Ureter (tissue), 1 donor: ENCODE measurements at regions not wholly inside any gene's neighbourhood (a gene's known extent, or its start where the extent isn't known, plus 50 kb on each side); places are given as distances from the start of the nearest gene placed in this dataset.
"Not testable (repeated sequence)": the region's sequence is repeated elsewhere in the genome, so short reads cannot be mapped to it uniquely, and the experiment has no call there.

ENCODE experiments used
- DNase-seq: peaks from one replicate; pipeline ENCODE4 v3.0.0-alpha.2; 2020; ENCODE audit warnings: low spot score
- donor health status: DM: yes; HTN: yes; CAD: no.

GRCh38 chr16:52386694-52387093 is 160.2 kb downstream of the TOX3 start:
- no peak for DNase-seq

- DNase-seq, result no peak
Observed at GRCh38 chr16:52384378-52384777, 162.6 kb downstream of the TOX3 start.

GRCh38 chr16:52383640-52384292 is 163.2 kb downstream of the TOX3 start:
- DNase-seq, result no peak

DNA sequence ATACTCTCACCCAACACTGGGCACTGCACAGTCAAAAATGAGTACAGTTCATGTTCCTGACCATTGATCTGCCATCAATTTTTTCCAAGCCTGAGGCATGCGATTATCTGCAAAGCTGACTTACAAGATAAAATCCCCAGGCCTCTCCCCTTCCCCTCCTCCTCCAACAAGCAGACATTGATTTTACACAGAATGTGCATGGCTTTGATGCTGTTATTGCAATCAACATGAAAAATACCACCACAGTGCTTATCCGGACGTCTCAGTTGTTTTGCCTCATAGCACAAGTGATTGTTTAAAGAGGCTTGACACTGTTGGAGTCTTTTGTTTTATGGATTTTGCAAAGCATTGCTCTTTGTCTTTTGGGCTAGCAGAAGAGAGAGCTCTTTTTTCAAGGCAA is 163.8 kb downstream of the TOX3 start:
- no peak for DNase-seq

GRCh38 chr16:52379551-52379950 is 167.4 kb downstream of the TOX3 start:
- no peak for DNase-seq

DNA sequence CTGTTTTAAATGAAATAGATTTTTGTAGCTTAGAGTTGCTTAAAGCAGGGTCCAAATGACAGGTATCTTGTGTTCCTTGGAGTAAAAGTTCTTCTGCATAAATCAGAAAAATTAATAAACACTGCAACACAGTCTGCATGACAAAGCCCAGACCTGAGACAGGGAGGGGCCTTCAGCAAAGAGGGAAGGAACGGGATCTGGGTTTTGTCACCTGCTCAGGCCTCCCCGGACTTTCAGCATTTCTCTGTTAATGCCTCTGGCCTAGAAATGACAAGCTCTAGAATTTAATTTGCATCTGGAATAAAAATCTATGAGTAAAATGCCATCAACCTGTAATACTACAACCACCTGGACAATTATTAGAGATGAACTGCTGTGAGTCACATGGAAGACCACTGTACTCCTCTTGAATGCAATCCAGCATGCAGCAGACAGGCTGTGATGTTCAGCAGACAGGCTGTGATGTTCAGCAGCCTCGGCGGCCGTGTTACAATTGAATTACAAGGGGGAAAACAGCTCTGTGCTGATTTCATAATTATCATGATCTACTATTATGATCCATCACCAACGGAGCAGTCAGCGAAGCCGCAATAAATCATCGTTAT is 170.2 kb downstream of the TOX3 start:
- no peak for DNase-seq

- DNase-seq, result no peak
Observed at GRCh38 chr16:52372313-52372712, 174.6 kb downstream of the TOX3 start.

- DNase-seq, result no peak
Observed at GRCh38 chr16:52368859-52369258, 178.1 kb downstream of the TOX3 start.

GRCh38 chr16:52367821-52368220 is 179.1 kb downstream of the TOX3 start:
- no peak for DNase-seq

- DNase-seq, result no peak
Observed at GRCh38 chr16:52366983-52367382, 180.0 kb downstream of the TOX3 start.

DNA sequence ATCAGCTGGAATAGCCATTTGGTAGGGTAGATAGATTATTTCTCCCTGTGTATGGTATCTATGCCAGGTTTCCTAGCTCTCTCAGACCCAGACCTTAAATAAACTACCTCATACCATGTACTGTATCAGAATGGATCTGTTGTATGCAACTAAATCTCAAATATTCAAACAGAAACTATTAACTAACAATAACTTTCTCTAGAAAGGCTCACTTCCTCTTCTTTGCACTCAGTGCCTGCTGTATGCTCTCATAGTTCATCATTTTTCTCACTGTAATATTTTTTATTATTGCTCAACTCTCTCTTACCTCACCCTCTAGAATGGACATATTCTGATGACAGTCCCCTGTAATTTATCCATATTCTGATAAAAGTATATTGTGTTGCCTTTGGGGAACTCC is 182.4 kb downstream of the TOX3 start:
- no peak for DNase-seq

DNA sequence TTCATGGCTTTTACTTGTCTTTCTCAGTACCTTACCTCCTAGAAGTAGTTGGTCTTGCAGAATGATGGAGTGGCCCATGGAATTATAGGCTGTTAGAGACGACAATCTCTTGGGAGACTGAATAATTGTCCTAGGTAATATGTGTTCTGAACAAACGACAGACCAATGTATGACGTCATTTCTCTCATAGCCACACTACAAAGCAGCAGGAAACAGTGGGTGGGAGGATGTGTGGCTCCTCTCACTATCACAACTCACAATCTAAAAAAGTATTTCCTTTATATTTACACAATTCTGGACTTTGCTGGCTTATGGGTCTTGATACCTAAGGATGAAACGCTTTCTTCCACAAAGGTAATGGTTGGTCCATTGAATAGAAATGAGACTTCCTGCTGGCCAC is 183.9 kb downstream of the TOX3 start:
- DNase-seq, result no peak

DNA sequence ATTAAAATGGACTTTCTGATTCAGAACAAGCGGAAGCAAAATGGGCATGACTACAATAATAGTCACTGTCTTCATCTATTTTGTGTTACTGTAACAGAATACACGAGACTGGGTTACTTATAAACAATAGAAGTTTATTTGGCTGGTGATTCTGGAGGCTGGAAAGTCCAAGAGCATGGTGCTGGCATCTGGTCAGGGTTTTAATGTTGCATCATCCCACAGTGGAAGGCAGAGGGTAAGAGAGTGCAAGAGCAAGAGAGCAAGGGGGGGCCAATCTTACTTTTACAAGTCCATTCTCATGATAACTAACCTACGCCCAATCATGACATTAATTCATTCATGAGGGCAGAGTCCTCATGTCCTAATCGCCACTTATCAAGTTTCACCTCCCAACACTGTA is 189.2 kb downstream of the TOX3 start:
- DNase-seq, result no peak

GRCh38 chr16:52353249-52353648 is 193.7 kb downstream of the TOX3 start:
- DNase-seq, result no peak

- no peak for DNase-seq
Observed at GRCh38 chr16:52351451-52351850, 195.5 kb downstream of the TOX3 start.

- DNase-seq, result no peak
Observed at GRCh38 chr16:52350031-52350642, 196.8 kb downstream of the TOX3 start.

DNA sequence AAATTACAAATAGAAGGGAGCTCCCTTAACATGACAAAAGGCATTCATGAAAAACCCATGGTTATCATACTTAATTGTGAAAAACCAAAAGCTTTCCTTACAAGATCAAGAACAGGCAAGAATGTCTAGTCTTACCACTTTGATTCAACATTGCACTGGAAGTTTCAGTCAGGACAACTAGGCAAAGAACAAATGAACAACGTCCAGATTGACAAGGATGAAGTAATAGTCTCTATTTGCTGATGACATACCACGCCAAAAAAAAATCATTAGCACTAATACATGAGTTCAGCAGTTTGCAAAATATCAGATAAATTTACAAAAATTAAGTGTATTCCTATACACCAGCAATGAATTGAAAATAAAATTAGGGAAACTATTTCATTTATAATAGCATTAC is 200.2 kb downstream of the TOX3 start:
- DNase-seq, result no peak

DNA sequence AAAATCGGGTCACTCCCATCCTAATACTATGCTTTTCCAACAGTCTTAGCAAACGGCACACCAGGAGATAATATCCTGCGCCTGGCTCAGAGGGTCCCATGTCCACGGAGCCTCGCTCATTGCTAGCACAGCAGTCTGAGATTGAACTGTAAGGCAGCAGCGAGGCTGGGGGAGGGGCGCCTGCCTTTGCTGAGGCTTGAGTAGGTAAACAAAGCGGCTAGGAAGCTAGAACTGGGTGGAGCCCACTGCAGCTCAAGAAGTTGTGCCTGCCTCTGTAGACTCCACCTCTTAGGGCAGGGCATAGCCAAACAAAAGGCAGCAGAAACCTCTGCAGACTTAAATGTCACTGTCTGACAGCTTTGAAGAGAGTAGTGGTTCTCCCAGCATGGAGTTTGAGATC is 213.3 kb downstream of the TOX3 start:
- DNase-seq, result not testable (repeated sequence)

DNA sequence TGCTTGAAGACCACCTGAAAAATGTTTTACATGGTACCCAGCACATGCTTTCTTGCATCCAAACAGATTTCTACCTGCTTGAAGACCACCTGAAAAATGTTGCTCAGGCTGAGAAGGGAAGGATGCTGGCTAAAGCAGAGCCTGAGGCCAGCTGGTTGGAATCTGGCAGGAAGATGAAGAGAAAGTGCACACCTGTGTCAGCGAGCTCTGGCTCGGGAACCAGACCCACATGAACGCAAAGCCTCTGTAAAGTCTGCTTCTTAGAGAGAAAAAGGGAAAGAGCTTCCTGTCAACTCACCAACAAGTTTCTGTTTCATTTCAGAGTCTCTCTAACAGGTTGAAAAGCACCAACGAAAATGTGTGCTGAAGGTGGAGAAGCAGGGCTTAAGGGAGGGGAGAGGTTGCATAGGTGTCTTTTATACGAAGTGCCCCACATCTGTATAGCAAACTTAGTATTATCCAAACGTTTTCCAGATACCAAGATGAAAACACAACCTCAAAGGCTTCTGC is 226.0 kb downstream of the TOX3 start:
- DNase-seq, result no peak

- DNase-seq, result no peak
Observed at GRCh38 chr16:52318302-52319009, 228.5 kb downstream of the TOX3 start.

DNA sequence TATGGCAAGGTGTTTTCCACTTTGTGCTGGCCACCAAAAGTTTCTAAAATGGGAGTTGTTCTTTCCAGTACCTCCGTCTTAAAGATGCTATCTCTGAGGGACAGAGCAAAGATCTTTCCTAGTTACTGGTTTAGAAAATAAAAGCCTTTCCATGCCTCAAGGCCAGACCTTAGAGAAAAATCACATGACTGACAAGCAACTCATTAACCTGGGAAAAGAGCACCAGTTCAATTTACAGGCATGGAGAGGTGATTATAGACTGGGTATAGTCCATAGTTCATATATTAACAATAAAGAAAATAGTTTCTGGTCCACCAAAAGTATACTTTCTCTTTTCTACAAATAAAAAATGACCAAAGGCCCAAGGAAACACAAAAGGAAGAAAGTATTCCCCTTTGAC is 230.7 kb downstream of the TOX3 start:
- DNase-seq, result no peak

- DNase-seq, result no peak
Observed at GRCh38 chr16:52312716-52313115, 234.2 kb downstream of the TOX3 start.
